ENCODE measurements at regions not wholly inside any gene's neighbourhood (a gene's known extent, or its start where the extent isn't known, plus 50 kb on each side); places are given as distances from the start of the nearest gene placed in this dataset.

GRCh38 chr9:6072865-6073264 is 57.4 kb upstream of the RANBP6 start:
- no peak overlapping the region for H3K4me3 ChIP-seq (ENCODE audit: low read depth, poor library complexity, severe bottlenecking)
- intact Hi-C loops (cut with DNase I; ENCODE audit: low total_unique reads), result loop anchor here (10.0 kb wide), 1 partner anchor 232 kb away; no protein-coding TSS in a partner anchor
- no peak for TF ChIP-seq POLR2A (IDR thresholded peaks at IDR 0.05)
- no peak for TF ChIP-seq CTCF (IDR thresholded peaks at IDR 0.05)
- 72 to 79% methylated on average over 7 of the region's 7 CpGs for WGBS, 2 donors
- DNase-seq (ENCODE audit: low spot score in 2 of 2), result no peak

DNA sequence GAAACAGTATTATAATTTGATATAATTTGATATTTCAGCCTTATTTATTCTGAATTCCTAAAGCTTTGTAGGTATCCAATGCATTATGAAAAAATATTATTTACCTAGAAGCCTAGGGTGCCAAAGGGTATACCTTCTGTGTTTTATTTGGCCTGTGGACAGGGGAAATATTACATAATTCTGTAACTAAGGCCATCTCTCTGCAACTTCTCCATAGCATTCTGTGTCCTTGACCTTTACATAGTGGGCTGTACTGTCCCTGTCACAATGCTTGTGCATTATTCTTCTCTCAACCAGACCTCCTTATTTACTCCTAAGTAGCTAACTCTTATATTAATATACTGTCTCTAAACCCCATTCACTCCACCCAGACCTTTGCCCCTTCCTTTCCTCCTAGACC is 57.0 kb upstream of the RANBP6 start:
- DNase-seq (ENCODE audit: low spot score in 2 of 2), result no peak
- H3K4me3 ChIP-seq (ENCODE audit: low read depth, poor library complexity, severe bottlenecking), result no peak overlapping the region
- TF ChIP-seq CTCF (IDR thresholded peaks at IDR 0.05) (no peak), POLR2A (IDR thresholded peaks at IDR 0.05) (no peak)
- intact Hi-C loops (cut with DNase I; ENCODE audit: low total_unique reads), result loop anchor here (10.0 kb wide), 1 partner anchor 232 kb away; no protein-coding TSS in a partner anchor

DNA sequence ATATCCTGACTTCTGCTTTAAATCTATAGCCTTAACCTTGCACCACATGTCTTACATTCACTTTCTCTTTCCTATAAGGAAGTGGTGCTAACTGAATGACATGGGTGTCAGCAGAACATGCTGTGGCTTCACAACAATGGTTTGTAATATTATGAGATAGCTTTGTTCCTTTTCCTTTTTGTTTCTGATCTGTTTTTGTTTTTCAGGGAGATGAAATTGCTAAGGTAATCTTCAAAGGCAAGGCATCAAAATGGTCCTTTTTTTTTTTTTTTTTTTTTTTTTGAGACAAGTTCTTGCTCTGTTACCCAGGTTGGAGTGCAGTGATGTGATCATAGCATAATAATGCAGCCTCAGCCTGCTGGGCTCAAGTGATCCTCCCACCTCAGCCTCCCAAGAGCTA is 53.6 kb upstream of the RANBP6 start:
- DNase-seq (ENCODE audit: low spot score in 2 of 2), result no peak
- TF ChIP-seq CTCF (IDR thresholded peaks at IDR 0.05), result no peak
- no peak for TF ChIP-seq POLR2A (IDR thresholded peaks at IDR 0.05)
- H3K4me3 ChIP-seq (ENCODE audit: low read depth, poor library complexity, severe bottlenecking), result no peak overlapping the region
- intact Hi-C loops (cut with DNase I; ENCODE audit: low total_unique reads), result no loop called here

DNA sequence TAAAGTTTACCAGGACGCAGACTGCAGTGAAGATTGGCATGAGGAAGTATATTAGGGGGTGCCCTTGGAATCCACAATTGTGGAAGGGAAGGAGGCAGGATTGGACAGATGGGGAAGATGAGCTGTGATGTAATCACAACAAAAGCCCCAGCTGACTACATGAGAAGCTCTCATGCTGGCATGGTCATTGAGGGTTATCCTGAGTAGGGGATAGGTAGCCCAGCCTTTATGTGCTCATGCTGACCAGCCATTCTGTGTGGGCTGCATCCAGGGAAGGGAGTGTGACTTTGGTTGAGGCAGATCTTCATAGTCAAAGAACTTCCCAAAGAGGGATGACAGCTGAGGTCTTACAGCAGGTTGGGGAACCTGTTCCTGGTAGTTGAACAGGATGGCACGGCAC is 52.0 kb upstream of the RANBP6 start:
- 89 to 90% methylated on average over 2 of the region's 2 CpGs for WGBS, 2 donors
- no peak for DNase-seq (ENCODE audit: low spot score in 2 of 2)
- TF ChIP-seq POLR2A (IDR thresholded peaks at IDR 0.05) (no peak), CTCF (IDR thresholded peaks at IDR 0.05) (no peak)
- intact Hi-C loops (cut with DNase I; ENCODE audit: low total_unique reads), result no loop called here
- no peak overlapping the region for H3K4me3 ChIP-seq (ENCODE audit: low read depth, poor library complexity, severe bottlenecking)

Data from lower leg skin (tissue), 4 donors.